Keratinocyte (primary cell): ENCODE measurements at regions not wholly inside any gene's neighbourhood (a gene's known extent, or its start where the extent isn't known, plus 50 kb on each side); places are given as distances from the start of the nearest gene placed in this dataset.

Experiments
- DNase-seq: peaks from one replicate; pipeline ENCODE4 v3.0.0-alpha.2; 2011; ENCODE audit warnings: low read depth, missing footprints, low spot score
- FAIRE-seq: peaks from 2 replicates; lab custom pipeline; 2011; peaks lifted over from hg19 to GRCh38; lab: Jason Lieb, UNC
- H2AFZ ChIP-seq: 2 replicates; pipeline ENCODE4 v1.6.0; 2012; ENCODE audit warnings: low read length, control low read depth, inconsistent platforms; ENCODE audit not compliant: control insufficient read depth
- H3K27ac ChIP-seq: 2 replicates; pipeline ENCODE4 v1.5.1; 2011; ENCODE audit warnings: low read length; ENCODE audit not compliant: control insufficient read depth, insufficient read depth
- H3K27me3 ChIP-seq: 3 replicates; pipeline ENCODE4 v1.6.0; 2011; ENCODE audit warnings: low read length; ENCODE audit not compliant: control insufficient read depth, insufficient read depth; ENCODE audit errors: extremely low read depth
- H3K36me3 ChIP-seq, 2 experiments: 2 replicates in 1 of 2; 3 replicates in 1 of 2; pipeline ENCODE4 v1.5.1; 2011; ENCODE audit warnings: low read length in 2 of 2, mild to moderate bottlenecking in 1 of 2; ENCODE audit not compliant: control insufficient read depth in 2 of 2, insufficient read depth in 2 of 2; ENCODE audit errors: extremely low read depth in 1 of 2
- H3K4me1 ChIP-seq: 3 replicates; pipeline ENCODE4 v1.5.1; 2011; ENCODE audit warnings: low read length; ENCODE audit not compliant: control insufficient read depth, insufficient read depth; ENCODE audit errors: extremely low read depth
- H3K4me2 ChIP-seq: 3 replicates; pipeline ENCODE4 v1.6.0; 2011; ENCODE audit warnings: low read depth, low read length; ENCODE audit not compliant: control insufficient read depth, insufficient read depth; ENCODE audit errors: extremely low read depth
- H3K4me3 ChIP-seq, 3 experiments: fragments of 200-600 bp in 1 of 3; sonication (generic) in 1 of 3; 2 replicates in 2 of 3; 3 replicates in 1 of 3; pipeline ENCODE4 v1.5.1; 2011 to 2016; ENCODE audit warnings: low read length in 3 of 3, mild to moderate bottlenecking in 3 of 3, control low read depth in 2 of 3, inconsistent platforms in 1 of 3, low read depth in 1 of 3, mixed read lengths in 1 of 3, mixed run types in 1 of 3, moderate library complexity in 1 of 3; ENCODE audit not compliant: control insufficient read depth in 2 of 3, insufficient read depth in 2 of 3; ENCODE audit errors: extremely low read depth in 1 of 3
- H3K79me2 ChIP-seq: 2 replicates; pipeline ENCODE4 v1.6.0; 2012; ENCODE audit warnings: low read length; ENCODE audit not compliant: control insufficient read depth, insufficient read depth
- H3K9ac ChIP-seq: 3 replicates; pipeline ENCODE4 v1.6.0; 2011; ENCODE audit warnings: low read length; ENCODE audit not compliant: control insufficient read depth, insufficient read depth; ENCODE audit errors: extremely low read depth
- H3K9me1 ChIP-seq: 3 replicates; pipeline ENCODE4 v1.6.0; 2011; ENCODE audit warnings: low read length; ENCODE audit not compliant: control insufficient read depth, insufficient read depth; ENCODE audit errors: extremely low read depth
- H3K9me3 ChIP-seq: 2 replicates; pipeline ENCODE4 v1.5.1; 2012; ENCODE audit warnings: low read depth, low read length; ENCODE audit not compliant: control insufficient read depth
- H4K20me1 ChIP-seq: 3 replicates; pipeline ENCODE4 v1.6.0; 2011; ENCODE audit warnings: low read length; ENCODE audit not compliant: control insufficient read depth, insufficient read depth; ENCODE audit errors: extremely low read depth
- CTCF ChIP-seq, 3 experiments: IDR thresholded peaks in 1 of 3; conservative IDR thresholded peaks in 1 of 3; optimal IDR thresholded peaks in 1 of 3; 2 replicates in 2 of 3; 3 replicates in 1 of 3; pipeline versions ENCODE3 to v1.5.1; 2011; ENCODE audit warnings: low read length in 3 of 3, mild to moderate bottlenecking in 3 of 3, moderate library complexity in 2 of 3, control low read depth in 1 of 3, inconsistent platforms in 1 of 3; ENCODE audit not compliant: insufficient read depth in 2 of 3; ENCODE audit errors: extremely low read depth in 1 of 3
- EZH2 ChIP-seq: IDR thresholded peaks from one replicate; pipeline ENCODE4 v1.6.1; 2012; ENCODE audit warnings: inconsistent platforms, mild to moderate bottlenecking, low read length, moderate library complexity
- dilution Hi-C: fragments of 300-500 bp; cut with MboI; formaldehyde crosslinking; loops from one replicate; pipeline ENCODE4 v1.7.0; 2020; ENCODE audit warnings: low sequenced_read_pairs; ENCODE audit not compliant: extremely low pct_ligation_motif_present

GRCh38 chr2:16333681-16334080 lies 332.0 kb downstream of the CYRIA start:
- dilution Hi-C loops, result no loop called here
- no peak for DNase-seq
- H2AFZ ChIP-seq, result no peak overlapping the region
- no peaks in the 10 kb centered on the region for H3K36me3 ChIP-seq
- no peak for TF ChIP-seq EZH2
- TF ChIP-seq CTCF (optimal IDR thresholded peaks at IDR 0.05 in 1 of 3, IDR thresholded peaks at IDR 0.05 in 1 of 3, conservative IDR thresholded peaks at IDR 0.05 in 1 of 3; ENCODE audit: extremely low read depth in 1 of 3, insufficient read depth in 2 of 3, low read length in 3 of 3), result no peak
- no peaks in the 10 kb centered on the region for H4K20me1 ChIP-seq
- H3K9me1 ChIP-seq, result no peaks in the 10 kb centered on the region
- no peaks in the 10 kb centered on the region for H3K27me3 ChIP-seq
- H3K79me2 ChIP-seq, result no peaks in the 10 kb centered on the region
- H3K4me1 ChIP-seq, result no peaks in the 10 kb centered on the region
- no peak overlapping the region for H3K4me3 ChIP-seq
- no peak overlapping the region for H3K9ac ChIP-seq
- FAIRE-seq, result no peak
- H3K4me2 ChIP-seq, result no peak overlapping the region
- H3K27ac ChIP-seq, result no peak overlapping the region
- peaks cover 3% of the 10 kb centered on the region for H3K9me3 ChIP-seq

- no peaks in the 10 kb centered on the region for H3K9me1 ChIP-seq
- no peak overlapping the region for H3K27ac ChIP-seq
- H3K27me3 ChIP-seq, result no peaks in the 10 kb centered on the region
- TF ChIP-seq CTCF (optimal IDR thresholded peaks at IDR 0.05 in 1 of 3, IDR thresholded peaks at IDR 0.05 in 1 of 3, conservative IDR thresholded peaks at IDR 0.05 in 1 of 3; ENCODE audit: extremely low read depth in 1 of 3, insufficient read depth in 2 of 3, low read length in 3 of 3) (no peak), EZH2 (no peak)
- no peak overlapping the region for H2AFZ ChIP-seq
- H4K20me1 ChIP-seq, result no peaks in the 10 kb centered on the region
- H3K4me3 ChIP-seq, result no peak overlapping the region
- peaks cover under 1% of the 10 kb centered on the region for H3K9me3 ChIP-seq
- no peaks in the 10 kb centered on the region for H3K4me1 ChIP-seq
- no peak for DNase-seq
- no peak for FAIRE-seq
- no peaks in the 10 kb centered on the region for H3K36me3 ChIP-seq
- dilution Hi-C loops, result no loop called here
- no peak overlapping the region for H3K4me2 ChIP-seq
- no peaks in the 10 kb centered on the region for H3K79me2 ChIP-seq
- no peak overlapping the region for H3K9ac ChIP-seq
Observed at GRCh38 chr2:16332681-16333557, 332.7 kb downstream of the CYRIA start.
